Stimulated activated CD4-positive, alpha-beta T cell treated with anti-CD3 and anti-CD28 coated beads, Interleukin-2, amount 100 ng/mL, for 48 hours (primary cell): ENCODE measurements at regions not wholly inside any gene's neighbourhood (a gene's known extent, or its start where the extent isn't known, plus 50 kb on each side); places are given as distances from the start of the nearest gene placed in this dataset.

Source experiments
- DNase-seq, 2 donors: peaks; one replicate each; pipeline ENCODE4 v3.0.0-alpha.2; 2020

DNA sequence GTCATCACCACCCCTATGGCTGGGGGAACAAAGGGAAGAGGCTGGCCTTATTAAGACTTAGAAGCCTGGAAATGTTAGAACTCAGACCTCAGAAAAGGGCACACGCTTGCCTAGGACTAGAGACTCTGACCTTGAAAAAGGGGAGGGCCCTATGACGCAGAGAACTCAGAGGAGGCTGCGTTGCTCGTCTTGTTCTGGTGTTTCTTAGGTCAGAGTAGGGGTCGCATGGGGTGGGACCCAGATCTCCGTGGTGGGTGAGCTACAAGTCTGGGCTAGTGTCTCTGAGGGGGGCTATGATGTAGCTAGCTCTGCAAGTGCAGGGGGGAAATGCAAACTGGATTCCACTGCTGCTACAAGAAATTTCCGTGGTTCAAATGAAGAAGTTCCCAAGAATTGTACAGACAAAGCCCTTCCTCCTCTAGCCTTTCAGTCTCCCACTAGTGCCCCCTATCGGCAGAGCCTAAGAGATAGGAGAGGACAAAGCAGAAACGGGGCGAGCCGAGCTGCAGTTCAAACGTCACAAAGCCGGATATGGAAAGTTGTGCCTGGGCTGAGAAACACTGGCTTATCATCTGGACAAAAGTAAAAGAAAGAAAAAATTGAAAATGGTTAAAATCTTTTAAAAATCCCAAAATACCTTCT lies 392.9 kb upstream of the ROBO2 start:
- DNase-seq = no peak

DNA sequence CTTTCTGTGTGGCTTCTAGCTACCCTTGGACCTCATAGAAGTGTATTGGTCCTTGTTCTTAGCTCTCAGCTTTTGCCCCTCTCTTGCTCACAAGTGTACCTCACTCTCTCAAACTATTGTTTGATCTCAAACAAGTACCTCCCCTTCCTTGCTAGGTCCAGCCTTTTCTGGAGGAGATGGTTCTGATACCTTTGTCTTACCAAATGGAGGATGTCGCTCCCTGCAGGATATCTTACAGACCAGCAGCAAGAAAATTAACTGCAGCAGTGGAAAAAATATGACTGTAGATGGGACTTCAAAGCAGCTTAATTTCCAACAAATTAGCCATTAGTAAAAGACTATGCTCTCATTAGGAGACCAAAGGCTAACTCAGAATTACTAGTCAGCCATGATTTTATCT lies 388.1 kb upstream of the ROBO2 start:
- DNase-seq = no peak

DNA sequence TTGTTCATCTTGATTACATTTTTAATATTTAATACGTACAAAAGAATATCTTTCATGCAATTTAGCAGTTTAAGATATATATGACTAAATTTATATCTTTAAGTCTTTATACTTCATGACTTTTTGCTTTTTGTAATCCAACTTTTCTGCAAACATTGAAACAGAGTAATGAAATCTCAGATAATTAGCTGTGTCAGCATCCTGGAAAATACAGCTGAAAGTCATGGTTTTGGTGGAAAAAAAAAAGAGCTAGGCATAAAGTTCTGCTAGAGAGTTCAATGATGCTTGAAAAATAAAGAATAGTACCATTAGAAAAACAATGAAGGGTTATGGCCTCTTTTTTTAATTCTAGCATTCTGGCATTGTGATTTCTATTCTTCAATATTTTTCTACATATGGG lies 387.4 kb upstream of the ROBO2 start:
- no peak for DNase-seq

DNA sequence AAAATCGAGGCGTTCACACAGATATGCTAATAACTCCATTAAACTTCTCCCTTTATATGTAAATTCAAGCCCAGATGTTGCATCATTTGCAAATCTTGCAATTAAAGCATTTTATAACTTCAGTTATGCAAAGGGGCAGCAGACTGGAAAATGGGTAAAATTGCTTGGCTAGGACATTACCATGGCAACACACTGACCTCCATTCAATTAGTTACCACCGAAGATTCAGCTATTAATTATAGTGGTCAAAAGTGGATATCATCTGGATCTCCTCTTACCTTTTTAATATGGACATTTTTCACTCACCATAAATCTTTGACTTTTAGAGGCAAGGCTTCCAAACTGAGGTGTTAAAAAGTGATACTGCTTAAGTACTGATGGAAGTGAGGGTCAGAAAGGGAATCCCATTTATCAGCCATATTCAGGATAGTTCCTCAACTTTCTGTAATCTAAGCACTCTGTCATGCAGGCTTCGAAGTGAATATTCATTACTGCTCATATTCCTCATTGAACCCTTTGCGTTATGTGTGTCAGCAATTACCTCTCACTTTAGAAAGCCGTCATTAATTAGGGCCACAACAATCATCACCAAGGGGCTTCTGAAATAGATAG lies 386.2 kb upstream of the ROBO2 start:
- no peak for DNase-seq

DNA sequence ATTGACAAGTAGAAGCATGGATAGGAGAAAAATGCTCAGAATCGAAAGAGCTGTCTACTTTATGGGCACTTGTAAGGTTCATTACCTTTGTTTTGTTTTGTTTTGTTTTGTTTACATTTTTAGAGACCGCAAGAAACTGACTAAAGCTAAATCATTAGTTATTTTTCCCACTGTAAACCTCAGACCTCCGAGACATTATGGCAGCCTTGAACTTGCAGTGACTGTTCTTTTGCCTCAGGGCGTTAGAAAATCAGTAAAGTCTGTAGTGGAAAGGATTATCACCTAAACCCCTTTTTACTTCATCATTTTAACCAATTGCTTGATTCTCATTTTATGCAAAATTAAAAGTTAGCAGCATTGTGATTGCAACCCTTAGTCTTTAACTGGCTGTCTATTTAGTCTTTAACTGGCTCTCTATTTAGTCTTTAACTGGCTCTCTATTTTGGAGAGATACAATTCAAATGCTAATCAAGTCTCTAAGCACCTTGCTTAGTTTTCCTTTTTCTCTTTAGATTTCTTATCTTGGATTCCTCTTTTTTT lies 383.3 kb upstream of the ROBO2 start:
- no peak for DNase-seq

DNA sequence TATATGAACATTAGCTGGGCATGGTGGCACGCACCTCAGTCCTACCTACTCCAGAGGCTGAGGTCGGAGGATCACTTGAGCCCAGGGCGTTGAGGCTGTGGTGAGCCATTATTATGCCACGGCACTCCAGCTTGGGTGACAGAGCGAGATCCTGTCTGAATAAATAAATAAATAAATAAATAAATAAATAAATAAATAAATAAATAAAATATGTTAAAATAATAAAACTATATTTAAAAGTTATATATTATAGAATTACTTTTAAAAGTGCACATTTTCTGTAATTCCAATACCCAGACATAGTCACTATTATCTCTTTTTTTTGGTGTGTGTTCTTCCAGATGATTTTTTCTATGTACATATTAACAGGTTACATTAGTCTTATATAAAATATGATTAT lies 382.0 kb upstream of the ROBO2 start:
- DNase-seq = no peak

DNA sequence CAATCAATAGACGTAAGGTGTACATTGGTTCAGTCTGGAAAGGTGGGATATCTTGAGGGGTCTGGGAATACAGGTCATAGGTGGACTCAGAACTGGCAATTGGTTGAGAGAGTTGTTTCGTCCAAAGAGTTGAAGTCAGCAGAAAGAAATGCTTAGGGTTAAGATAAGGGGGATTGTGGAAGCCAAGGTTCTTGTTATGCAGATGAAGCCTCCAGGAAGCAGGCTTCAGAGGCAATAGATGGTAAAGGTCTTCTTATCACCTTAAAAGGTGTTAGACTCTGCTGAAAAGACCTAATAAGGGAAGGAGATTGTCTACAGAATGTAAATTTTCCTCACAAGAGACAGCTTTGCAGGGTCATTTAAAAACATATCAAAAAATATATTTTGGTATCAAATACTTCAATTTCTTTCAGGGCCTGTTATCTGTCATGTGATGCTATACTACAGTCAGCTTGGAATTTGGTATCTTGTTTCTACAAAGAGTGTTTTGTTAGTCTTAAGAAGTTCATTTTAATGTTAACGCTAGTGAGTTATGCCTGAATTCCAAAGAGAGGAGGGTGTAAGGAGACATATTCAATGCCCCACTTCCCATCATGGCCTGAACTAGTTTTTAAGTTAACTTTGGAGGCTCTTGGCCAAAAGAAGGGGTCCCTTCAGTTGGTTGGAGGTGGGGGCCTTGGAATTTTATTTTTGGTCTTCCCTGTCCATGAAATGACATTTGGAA lies 378.2 kb upstream of the ROBO2 start:
- no peak for DNase-seq

DNA sequence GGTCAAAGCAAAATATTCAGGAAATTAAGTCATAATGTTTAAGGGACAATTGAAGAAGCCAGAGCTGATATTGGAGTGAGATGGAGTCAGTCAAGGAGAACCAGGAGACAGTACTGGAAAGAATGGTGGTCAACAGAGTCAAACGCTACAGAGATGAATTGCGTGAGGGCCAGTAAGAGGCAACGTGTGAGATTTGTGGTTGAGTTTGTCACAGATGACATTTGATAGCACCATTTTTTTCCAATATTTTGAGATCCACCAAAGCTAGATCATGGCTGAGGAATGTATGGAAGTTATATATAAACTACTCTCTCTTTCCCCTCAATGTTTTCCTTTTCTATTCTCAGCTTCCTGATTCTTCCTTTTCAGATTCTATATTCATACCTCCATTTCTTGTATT lies 375.1 kb upstream of the ROBO2 start:
- DNase-seq = no peak

DNA sequence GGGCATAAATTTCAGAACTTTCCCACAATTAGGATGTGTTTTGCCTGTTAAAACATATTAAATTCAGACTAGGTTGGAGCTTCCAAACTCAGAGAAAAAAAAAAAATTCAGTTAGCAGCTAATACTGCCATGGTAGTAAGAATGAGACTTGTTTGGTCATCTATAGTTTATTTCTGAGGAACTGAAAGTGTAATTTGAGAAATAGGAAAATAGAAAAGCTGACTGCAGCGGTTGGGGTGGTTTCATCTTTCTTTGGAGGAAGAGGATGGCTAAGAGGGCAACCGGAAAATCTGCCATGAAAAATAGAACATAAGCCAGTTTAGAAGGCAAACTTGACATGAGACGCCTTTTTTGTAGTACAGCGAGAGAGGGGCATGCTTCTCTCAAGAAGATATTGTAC lies 371.2 kb upstream of the ROBO2 start:
- DNase-seq = no peak

DNA sequence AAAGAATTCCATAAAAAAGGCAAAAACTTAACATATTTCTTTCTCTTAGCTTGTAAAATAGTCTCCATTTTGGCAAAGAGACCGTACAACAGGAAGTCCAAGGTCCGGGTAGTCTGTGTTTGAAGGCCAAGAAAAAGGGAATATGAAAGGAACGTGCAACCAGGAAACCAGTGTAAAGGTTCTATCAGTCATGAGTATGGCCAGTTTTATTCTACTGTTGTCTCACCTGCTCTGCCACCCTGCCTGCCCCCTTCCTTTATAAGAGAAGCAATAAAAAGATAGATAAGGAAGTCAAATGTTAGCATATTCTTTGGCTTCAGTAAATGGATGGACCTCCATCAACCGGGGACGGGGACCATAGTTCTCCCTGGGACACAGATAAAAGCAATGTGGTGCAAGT lies 370.6 kb upstream of the ROBO2 start:
- DNase-seq = no peak

DNA sequence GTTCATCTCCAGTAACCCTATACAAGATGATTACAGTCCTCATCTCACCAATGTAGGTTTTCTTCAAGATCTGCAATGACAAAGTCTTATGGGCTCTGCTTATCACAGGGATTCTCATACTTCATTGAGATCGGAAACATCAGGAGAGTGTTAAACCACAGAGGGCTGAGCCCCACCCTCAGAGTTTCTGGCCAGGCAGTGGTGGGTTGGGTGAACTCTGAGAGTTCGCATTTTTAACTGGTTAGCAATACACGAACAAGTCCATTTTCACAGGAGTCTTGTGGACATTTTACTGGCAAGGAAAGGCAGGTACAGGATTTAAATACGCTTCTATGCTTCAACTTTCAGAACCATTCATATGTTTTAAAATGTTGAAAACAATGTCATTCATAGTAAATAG lies 366.7 kb upstream of the ROBO2 start:
- DNase-seq = no peak

DNA sequence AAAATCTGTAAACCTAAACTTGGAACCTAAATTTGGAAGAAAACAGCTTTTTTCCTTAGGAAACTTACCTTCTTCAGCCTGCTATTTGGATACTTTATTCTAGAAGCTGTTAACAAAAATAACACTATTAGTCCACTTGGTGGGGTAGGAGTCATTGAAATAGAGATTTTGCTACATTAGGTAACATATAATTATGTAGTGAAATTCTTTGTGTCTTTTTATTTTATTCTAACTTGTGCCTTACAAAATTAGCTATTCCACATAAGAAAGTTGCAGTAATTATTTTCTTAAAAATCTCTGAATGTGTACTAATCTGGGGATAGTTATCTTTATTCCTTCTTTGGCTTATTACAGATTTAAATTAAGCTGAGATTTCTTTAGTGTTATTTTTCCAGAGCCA lies 360.4 kb upstream of the ROBO2 start:
- DNase-seq = no peak

DNA sequence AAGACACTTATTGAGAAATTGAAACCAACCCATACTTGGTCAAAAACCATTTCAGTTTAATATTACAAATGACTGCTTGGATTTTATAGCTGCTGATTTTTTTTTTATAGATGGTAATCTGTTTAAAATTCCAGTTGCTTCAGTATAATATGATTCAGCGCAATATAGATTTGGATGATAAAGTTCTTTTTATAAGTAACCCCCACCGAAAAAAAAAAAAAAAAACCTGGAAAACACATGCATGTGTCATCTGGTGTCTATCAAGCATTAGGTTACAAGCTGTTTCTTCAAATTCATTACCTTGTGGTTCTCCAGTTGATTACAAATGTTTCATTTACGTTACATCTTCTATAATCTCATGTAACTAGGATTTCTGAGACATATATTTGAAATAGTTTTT lies 356.6 kb upstream of the ROBO2 start:
- no peak for DNase-seq

DNA sequence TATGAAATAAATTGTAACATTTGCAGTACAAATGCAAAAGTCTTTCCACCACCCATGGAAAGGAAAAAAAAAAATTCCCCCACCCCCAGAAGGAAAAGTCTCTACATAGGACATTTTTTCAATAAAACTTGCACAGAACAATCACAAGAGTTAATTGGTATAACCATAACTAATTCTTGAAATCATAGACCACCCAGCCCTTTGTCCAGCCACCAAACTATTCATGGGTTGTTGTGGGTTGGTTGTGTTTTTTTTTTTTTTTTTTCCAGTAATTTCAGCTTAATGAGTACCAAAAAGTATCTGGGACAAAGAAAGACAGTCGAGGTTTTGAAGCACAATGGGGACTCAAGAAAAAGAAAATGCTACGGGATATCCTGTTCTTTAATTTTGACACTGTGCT lies 355.0 kb upstream of the ROBO2 start:
- no peak for DNase-seq

DNA sequence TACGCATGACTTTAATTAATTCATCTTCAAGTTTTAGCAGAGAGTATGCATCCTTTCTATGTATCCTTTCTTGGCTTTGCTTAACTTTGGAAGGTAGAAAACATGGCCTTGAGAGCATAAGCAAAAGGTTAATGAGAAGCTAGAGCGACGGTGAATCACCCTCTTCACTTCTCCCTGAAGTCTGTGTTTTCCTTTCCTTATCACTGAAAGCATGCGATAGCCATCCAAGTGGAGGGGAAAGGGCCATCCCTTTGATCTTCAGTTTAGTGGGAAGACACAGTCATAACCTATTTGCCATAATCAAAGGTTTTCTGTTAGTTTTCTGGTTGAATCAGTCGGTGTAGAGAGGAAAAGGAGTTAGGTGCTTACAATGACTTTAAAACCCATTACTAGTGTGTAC lies 354.0 kb upstream of the ROBO2 start:
- DNase-seq = no peak

DNA sequence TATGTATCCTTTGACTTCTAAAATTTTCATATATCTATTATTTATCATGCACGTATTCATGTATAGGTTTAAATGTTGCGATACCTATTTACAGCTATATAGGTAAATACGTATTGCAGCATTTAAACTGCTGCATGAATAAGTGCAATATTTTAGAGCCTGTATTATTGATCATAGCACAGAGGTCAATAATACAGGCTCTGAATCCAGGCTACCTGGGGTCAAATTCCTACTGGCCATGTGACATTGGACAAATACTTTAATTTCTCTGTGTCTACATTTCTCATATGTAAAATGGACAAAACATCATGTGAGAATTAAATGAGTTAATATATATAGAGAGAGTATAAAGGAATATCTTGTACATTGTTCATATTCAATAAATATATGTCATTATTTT lies 352.9 kb upstream of the ROBO2 start:
- DNase-seq = no peak

DNA sequence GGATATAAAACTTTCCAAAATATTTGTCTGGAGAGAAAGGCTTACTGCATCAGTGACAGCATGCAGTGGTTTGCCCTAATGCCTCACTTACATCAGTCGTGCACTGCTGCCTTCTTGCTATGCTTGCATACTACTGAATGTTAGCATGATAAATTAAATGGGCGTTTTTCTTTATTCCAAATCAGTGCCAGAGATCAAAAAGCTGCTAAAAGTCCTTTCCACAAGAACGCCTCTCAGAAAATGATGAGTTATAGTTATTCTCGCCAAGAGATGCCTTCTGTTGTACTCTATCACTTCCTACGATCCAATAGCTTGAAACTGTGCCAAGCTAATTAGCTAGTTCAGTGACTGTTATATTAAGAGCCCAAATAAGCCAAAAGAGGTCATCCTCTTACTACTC lies 345.8 kb upstream of the ROBO2 start:
- DNase-seq = no peak

DNA sequence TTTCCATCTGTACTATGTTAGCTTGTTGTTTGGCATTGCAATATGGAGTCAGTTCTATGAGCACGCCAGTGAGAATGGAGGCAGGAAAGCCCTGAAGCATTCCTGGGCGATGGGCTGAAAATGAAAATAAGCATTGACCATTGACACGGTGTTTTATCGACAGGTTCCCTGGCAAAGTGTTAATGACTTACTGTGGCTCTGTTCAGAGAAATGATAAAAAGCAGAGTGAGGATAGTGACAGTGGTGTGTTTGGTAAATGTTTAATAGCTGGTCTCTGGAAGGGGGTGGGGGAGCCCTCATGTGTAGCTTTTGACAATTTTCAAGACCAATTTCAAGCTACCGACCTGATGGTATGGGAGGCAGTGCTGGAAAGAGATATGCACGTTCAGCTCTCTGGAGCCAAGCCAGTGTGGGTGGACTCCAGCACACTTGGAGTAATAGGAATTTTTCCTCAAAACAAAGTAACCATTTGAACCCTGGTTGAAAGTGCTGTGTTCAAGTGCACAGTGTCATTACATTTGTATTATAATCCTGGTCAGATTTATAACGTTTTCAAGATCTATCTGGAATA lies 341.7 kb upstream of the ROBO2 start:
- DNase-seq = no peak

DNA sequence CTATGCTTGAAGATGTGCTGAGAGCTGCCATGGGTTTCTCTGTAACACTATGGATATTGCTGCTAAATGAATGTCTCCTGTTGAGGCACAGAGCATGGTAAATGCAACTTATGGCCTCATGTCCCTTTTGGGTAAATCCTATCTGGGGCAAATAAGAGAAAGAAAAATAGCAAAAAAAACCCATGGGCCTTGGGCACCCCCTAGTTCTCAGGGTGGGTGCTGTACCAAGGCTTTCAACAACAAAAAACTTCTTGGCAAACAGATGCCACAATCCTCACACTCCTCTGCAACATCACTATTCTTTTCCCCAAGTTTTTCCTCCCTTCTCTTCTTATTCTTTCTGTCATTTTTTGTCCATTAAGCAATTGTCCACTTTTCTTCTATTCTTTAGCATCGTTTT lies 340.1 kb upstream of the ROBO2 start:
- DNase-seq = no peak

DNA sequence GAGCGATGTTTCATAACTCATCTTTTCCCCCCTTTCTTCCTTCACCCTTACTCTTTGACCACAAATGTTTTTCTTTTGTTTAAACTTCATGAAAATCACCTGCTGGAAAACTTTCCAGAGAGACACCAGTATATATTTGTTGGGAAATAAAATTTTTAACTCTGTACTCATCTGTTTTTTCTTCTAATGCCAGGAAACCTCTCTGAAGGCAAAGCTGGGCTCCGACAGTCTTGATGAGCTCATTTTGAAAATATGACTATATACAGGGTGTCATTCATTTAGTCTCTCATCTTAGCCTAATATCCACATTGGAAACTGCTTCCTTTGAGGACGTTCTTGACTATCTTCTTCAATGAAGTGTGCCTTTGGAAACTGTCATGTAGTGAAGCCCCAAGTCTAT lies 339.6 kb upstream of the ROBO2 start:
- DNase-seq = no peak

DNA sequence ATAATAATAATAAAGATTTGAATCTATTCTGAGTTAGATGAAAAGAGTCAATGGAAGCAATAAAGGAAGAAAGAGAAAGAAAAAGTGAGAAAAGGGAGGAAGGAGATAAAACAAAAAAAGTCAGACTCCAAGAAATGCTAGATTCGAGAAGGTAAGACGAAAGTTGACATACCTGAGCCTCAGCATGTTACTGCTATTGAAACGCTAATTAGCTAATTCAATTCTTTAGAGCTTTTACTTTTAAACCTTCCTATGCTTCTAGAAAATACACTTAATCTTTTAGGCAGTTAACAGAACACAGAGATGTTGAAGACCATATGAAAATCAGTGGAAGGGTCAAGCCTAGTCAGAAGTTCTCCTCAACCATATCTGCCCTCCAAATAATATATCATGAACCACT lies 337.2 kb upstream of the ROBO2 start:
- DNase-seq = no peak

DNA sequence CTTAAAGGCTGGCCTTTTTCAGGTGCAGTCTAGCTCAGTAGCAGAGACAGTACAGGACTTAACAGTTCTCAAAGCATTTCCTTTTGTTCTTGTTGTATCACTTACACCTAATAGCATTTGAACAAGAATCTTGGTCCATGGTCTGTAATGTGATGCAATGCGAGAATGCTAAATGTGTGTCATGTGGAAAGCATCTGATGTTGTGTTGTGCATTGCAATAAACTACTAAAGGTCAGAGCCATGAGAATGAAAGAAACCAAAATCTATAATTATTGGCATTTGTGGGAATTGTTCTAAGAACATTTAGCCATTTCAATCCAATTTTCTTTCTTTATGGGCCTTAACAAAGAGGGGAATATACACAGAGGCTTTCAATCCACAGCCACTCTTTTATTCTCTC lies 324.5 kb upstream of the ROBO2 start:
- no peak for DNase-seq

DNA sequence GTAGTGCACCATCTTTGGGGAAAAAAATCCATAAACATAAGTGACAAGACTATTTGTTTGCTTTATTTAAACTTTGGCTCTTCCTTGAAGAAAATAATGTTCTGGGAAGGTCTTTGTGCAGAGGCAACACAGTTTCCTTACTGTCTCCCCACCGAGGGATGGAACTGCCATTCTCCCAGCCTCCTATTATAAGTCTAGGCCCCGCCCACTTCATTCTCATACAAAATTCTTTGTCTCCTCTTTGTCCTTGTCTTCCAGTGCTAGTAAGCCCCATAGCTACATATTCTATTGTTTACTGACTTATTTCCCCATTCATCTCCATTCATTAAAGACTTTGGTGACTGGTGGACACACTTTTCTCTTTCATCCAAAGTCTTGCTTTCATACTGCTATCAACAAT lies 316.5 kb upstream of the ROBO2 start:
- DNase-seq = no peak

DNA sequence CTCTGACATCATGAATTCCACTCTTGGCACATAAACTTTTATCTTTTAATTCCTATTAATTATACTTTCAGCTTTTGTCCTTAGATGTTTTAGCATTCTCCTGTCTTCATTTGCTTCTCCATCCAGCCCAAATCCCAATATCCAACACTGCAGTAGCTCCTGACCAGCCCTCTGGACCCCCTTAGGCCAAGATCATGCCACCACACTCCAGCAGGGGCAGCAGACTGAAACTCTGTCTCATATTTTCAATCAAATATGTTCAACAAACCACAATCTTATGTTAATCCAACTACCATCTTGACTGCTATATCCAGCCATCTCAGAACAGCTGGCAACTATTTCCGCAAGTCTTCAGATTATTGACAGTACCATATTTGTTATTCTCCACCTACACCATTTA lies 315.8 kb upstream of the ROBO2 start:
- no peak for DNase-seq
